PFSK-1 (cell line): ENCODE measurements at regions not wholly inside any gene's neighbourhood (a gene's known extent, or its start where the extent isn't known, plus 50 kb on each side); places are given as distances from the start of the nearest gene placed in this dataset.

Source experiments
- FOXP2 ChIP-seq: optimal IDR thresholded peaks from 2 replicates; pipeline ENCODE3; 2011; ENCODE audit warnings: borderline replicate concordance, control low read depth, inconsistent platforms; ENCODE audit not compliant: insufficient read depth; ENCODE audit errors: extremely low read length, extremely low read depth
- POLR2AphosphoS5 ChIP-seq: IDR thresholded peaks from 2 replicates; pipeline ENCODE4 v1.6.1; 2012; ENCODE audit warnings: low read depth, mild to moderate bottlenecking, control low read depth, low read length, moderate library complexity
- REST ChIP-seq, 2 experiments: IDR thresholded peaks; 2 replicates each; pipeline versions ENCODE4 v1.6.1 to v1.8.0; 2011 to 2012; ENCODE audit warnings: low read depth in 2 of 2, low read length in 2 of 2, control low read depth in 1 of 2, inconsistent platforms in 1 of 2, mild to moderate bottlenecking in 1 of 2, moderate library complexity in 1 of 2; ENCODE audit not compliant: insufficient read depth in 1 of 2
- SIN3A ChIP-seq: IDR thresholded peaks from 2 replicates; pipeline ENCODE4 v1.6.1; 2012; ENCODE audit warnings: mild to moderate bottlenecking, low read length, moderate library complexity, borderline replicate concordance; ENCODE audit not compliant: insufficient read depth
- TAF1 ChIP-seq: IDR thresholded peaks from 2 replicates; pipeline ENCODE4 v1.6.1; 2012; ENCODE audit warnings: low read length, control low read depth, borderline replicate concordance; ENCODE audit not compliant: insufficient read depth

GRCh38 chr1:95793893-95794292 is 559.9 kb downstream of the RWDD3 start:
- no peak for TF ChIP-seq POLR2AphosphoS5

GRCh38 chr1:95806171-95806570 is 572.2 kb downstream of the RWDD3 start:
- no peak for TF ChIP-seq TAF1
- no peak for TF ChIP-seq FOXP2
- TF ChIP-seq REST (IDR thresholded peaks at IDR 0.05; ENCODE audit: insufficient read depth in 1 of 2, low read depth in 2 of 2, low read length in 2 of 2) = no peak
- TF ChIP-seq POLR2AphosphoS5 = no peak
- TF ChIP-seq SIN3A = no peak

GRCh38 chr1:95809391-95809790 is 575.4 kb downstream of the RWDD3 start:
- TF ChIP-seq POLR2AphosphoS5 (no peak), TAF1 (no peak), REST (IDR thresholded peaks at IDR 0.05; ENCODE audit: insufficient read depth in 1 of 2, low read depth in 2 of 2, low read length in 2 of 2) (no peak), SIN3A (no peak), FOXP2 (no peak)

GRCh38 chr1:95815511-95815910 is 581.5 kb downstream of the RWDD3 start:
- TF ChIP-seq FOXP2 = no peak
- no peak for TF ChIP-seq TAF1
- TF ChIP-seq POLR2AphosphoS5 = no peak
- TF ChIP-seq REST (IDR thresholded peaks at IDR 0.05; ENCODE audit: insufficient read depth in 1 of 2, low read depth in 2 of 2, low read length in 2 of 2) = no peak
- TF ChIP-seq SIN3A = no peak

GRCh38 chr1:95829556-95829955 is 595.5 kb downstream of the RWDD3 start:
- TF ChIP-seq TAF1 (no peak), REST (IDR thresholded peaks at IDR 0.05; ENCODE audit: insufficient read depth in 1 of 2, low read depth in 2 of 2, low read length in 2 of 2) (no peak), FOXP2 (no peak), SIN3A (no peak), POLR2AphosphoS5 (no peak)
